DND-41 (cell line): ENCODE measurements at regions not wholly inside any gene's neighbourhood (a gene's known extent, or its start where the extent isn't known, plus 50 kb on each side); places are given as distances from the start of the nearest gene placed in this dataset.

ENCODE experiments used
- ATAC-seq: fragments of 200-7000 bp; cut with Tn5 transposase; 3 replicates; pipeline ENCODE4 v1.9.1; 2021; ENCODE audit warnings: low read depth; ENCODE audit not compliant: insufficient read depth
- DNase-seq: peaks from one replicate; pipeline ENCODE4 v3.0.0-alpha.2; 2020
- H2AFZ ChIP-seq: 2 replicates; pipeline ENCODE4 v1.6.0; 2012; ENCODE audit warnings: low read depth, low read length
- H3K27ac ChIP-seq: 2 replicates; pipeline ENCODE4 v1.5.1; 2012; ENCODE audit warnings: low read length, inconsistent platforms
- H3K27me3 ChIP-seq: fragments of 200-600 bp; sonication (generic); 2 replicates; pipeline ENCODE4 v1.6.0; 2012; ENCODE audit warnings: low read length, mild to moderate bottlenecking, inconsistent platforms; ENCODE audit not compliant: insufficient read depth, poor library complexity
- H3K36me3 ChIP-seq: 2 replicates; pipeline ENCODE4 v1.5.1; 2012; ENCODE audit warnings: low read length, inconsistent platforms; ENCODE audit not compliant: insufficient read depth
- H3K4me1 ChIP-seq: 2 replicates; pipeline ENCODE4 v1.5.1; 2012; ENCODE audit warnings: mild to moderate bottlenecking, low read length; ENCODE audit not compliant: insufficient read depth
- H3K4me2 ChIP-seq: 2 replicates; pipeline ENCODE4 v1.6.0; 2012; ENCODE audit warnings: mild to moderate bottlenecking, moderate library complexity, low read length, inconsistent platforms; ENCODE audit not compliant: insufficient read depth
- H3K4me3 ChIP-seq, 2 experiments: fragments of 200-600 bp in 1 of 2; shearing (Covaris generic) in 1 of 2; 2 replicates each; pipeline ENCODE4 v1.5.1; 2012 to 2016; ENCODE audit warnings: inconsistent platforms in 2 of 2, low read length in 2 of 2, mild to moderate bottlenecking in 2 of 2, low read depth in 1 of 2, moderate library complexity in 1 of 2
- H3K79me2 ChIP-seq: 2 replicates; pipeline ENCODE4 v1.6.0; 2012; ENCODE audit warnings: low read length, inconsistent platforms; ENCODE audit not compliant: insufficient read depth
- H3K9ac ChIP-seq: 2 replicates; pipeline ENCODE4 v1.6.0; 2012; ENCODE audit warnings: low read depth, mild to moderate bottlenecking, inconsistent platforms, low read length, moderate library complexity
- H3K9me3 ChIP-seq: 2 replicates; pipeline ENCODE4 v1.5.1; 2012; ENCODE audit warnings: low read length, moderate library complexity, mild to moderate bottlenecking, inconsistent platforms; ENCODE audit not compliant: insufficient read depth, severe bottlenecking
- H4K20me1 ChIP-seq: 2 replicates; pipeline ENCODE4 v1.6.0; 2012; ENCODE audit warnings: low read length; ENCODE audit not compliant: insufficient read depth
- EZH2 ChIP-seq: IDR thresholded peaks from 3 replicates; pipeline ENCODE4 v1.6.1; 2012; ENCODE audit warnings: borderline replicate concordance, low read depth, mild to moderate bottlenecking, moderate library complexity, low read length, inconsistent platforms; ENCODE audit not compliant: severe bottlenecking
- TF ChIP-seq, protein P1 (sequence below): IDR thresholded peaks from 2 replicates; pipeline ENCODE4 v1.5.1; 2012; ENCODE audit warnings: borderline replicate concordance, low read length, moderate library complexity, mild to moderate bottlenecking; ENCODE audit not compliant: poor library complexity, severe bottlenecking; ENCODE audit errors: extremely low read depth

- TF ChIP-seq, protein P1, sequence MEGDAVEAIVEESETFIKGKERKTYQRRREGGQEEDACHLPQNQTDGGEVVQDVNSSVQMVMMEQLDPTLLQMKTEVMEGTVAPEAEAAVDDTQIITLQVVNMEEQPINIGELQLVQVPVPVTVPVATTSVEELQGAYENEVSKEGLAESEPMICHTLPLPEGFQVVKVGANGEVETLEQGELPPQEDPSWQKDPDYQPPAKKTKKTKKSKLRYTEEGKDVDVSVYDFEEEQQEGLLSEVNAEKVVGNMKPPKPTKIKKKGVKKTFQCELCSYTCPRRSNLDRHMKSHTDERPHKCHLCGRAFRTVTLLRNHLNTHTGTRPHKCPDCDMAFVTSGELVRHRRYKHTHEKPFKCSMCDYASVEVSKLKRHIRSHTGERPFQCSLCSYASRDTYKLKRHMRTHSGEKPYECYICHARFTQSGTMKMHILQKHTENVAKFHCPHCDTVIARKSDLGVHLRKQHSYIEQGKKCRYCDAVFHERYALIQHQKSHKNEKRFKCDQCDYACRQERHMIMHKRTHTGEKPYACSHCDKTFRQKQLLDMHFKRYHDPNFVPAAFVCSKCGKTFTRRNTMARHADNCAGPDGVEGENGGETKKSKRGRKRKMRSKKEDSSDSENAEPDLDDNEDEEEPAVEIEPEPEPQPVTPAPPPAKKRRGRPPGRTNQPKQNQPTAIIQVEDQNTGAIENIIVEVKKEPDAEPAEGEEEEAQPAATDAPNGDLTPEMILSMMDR = no peak
- TF ChIP-seq EZH2 = no peak
- no peak for ATAC-seq
Observed at GRCh38 chr9:27763831-27764230, 190.6 kb upstream of the C9orf72 start.

DNA sequence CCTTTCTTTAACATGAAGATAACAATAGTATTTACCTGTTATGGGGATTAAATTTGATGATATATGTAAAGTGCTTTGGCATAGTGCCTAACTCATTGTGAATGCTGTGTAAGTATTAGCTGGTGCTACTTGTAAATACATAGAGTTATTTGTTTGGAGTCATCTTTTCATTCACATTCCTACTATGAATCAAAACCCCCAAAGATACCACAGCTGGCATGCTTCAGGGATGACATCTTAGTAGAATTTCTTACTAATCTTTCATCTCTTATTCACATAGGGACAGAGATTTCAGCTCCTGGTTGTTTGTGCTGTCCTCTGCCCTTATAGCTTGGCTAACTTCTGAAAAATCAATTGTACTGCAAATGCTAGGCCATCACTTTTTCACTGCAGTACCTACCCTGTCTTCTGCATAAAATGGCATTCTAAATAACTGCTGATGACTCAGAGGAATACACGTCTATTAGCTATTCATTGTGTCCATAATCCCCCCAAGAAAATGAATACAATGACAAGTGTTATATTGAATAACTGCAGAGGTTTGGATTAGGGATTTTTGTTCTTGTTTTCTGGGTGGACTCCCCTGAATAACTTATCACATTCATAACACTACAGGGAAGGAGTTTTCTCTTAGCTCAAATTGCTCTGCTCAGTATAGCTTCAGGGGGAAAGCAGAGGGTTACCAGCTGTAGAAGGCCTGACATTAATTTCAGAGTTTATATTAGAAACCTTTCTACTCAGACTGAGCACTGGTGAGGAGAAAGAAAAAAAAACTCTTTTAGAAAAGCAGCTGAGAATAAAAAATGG lies 192.2 kb upstream of the C9orf72 start:
- no peak for ATAC-seq
- Histone ChIP-seq H3K79me2 (no peaks in the 10 kb centered on the region), H3K4me3 (no peak overlapping the region), H4K20me1 (no peaks in the 10 kb centered on the region), H3K4me2 (no peak overlapping the region), H3K27ac (no peak overlapping the region), H3K27me3 (no peaks in the 10 kb centered on the region), H3K36me3 (no peaks in the 10 kb centered on the region), H3K9me3 (no peaks in the 10 kb centered on the region), H3K4me1 (no peaks in the 10 kb centered on the region), H3K9ac (no peak overlapping the region), H2AFZ (no peak overlapping the region)
- no peak for DNase-seq
- TF ChIP-seq, protein P1 = no peak
- no peak for TF ChIP-seq EZH2

More at GRCh38 chr9:27763831-27764230, 190.6 kb upstream of the C9orf72 start:
- Histone ChIP-seq H3K79me2 (no peaks in the 10 kb centered on the region), H3K9me3 (no peaks in the 10 kb centered on the region), H2AFZ (no peak overlapping the region), H3K4me3 (no peak overlapping the region), H3K9ac (no peak overlapping the region), H4K20me1 (no peaks in the 10 kb centered on the region), H3K4me2 (no peak overlapping the region), H3K27me3 (no peaks in the 10 kb centered on the region), H3K36me3 (no peaks in the 10 kb centered on the region), H3K27ac (no peak overlapping the region), H3K4me1 (no peaks in the 10 kb centered on the region)
- no peak for DNase-seq

- TF ChIP-seq, protein P1 = no peak
- TF ChIP-seq EZH2 = no peak
- no peak overlapping the region for H3K4me3 ChIP-seq
- H3K9ac ChIP-seq = no peak overlapping the region
- no peaks in the 10 kb centered on the region for H3K79me2 ChIP-seq
- H3K27me3 ChIP-seq = no peaks in the 10 kb centered on the region
- H3K4me1 ChIP-seq = no peaks in the 10 kb centered on the region
- H2AFZ ChIP-seq = no peak overlapping the region
- H3K4me2 ChIP-seq = no peak overlapping the region
- H3K9me3 ChIP-seq = no peaks in the 10 kb centered on the region
- no peaks in the 10 kb centered on the region for H3K36me3 ChIP-seq
- ATAC-seq (no peak), DNase-seq (no peak)
- H4K20me1 ChIP-seq = no peaks in the 10 kb centered on the region
- no peak overlapping the region for H3K27ac ChIP-seq
Observed at GRCh38 chr9:27766073-27766835, 193.0 kb upstream of the C9orf72 start.
